NT2/D1 (cell line): ENCODE measurements at regions not wholly inside any gene's neighbourhood (a gene's known extent, or its start where the extent isn't known, plus 50 kb on each side); places are given as distances from the start of the nearest gene placed in this dataset.

ENCODE experiments used
- SUZ12 ChIP-seq: IDR thresholded peaks from 2 replicates; pipeline ENCODE4 v1.6.1; 2011; ENCODE audit not compliant: insufficient read length, insufficient read depth; ENCODE audit errors: extremely low read depth
- YY1 ChIP-seq: IDR thresholded peaks from 2 replicates; pipeline ENCODE4 v1.6.1; 2011; ENCODE audit not compliant: insufficient read length, insufficient read depth
- ZNF274 ChIP-seq: IDR thresholded peaks from 2 replicates; pipeline ENCODE4 v1.6.1; 2011; ENCODE audit warnings: mild to moderate bottlenecking, low read depth, low read length

GRCh38 chr15:77821188-77821958 is 188.7 kb upstream of the LINGO1 start:
- TF ChIP-seq ZNF274 (no peak), YY1 (no peak), SUZ12 (no peak)
